Right ventricle myocardium superior (tissue), 1 donor: ENCODE measurements at regions not wholly inside any gene's neighbourhood (a gene's known extent, or its start where the extent isn't known, plus 50 kb on each side); places are given as distances from the start of the nearest gene placed in this dataset.

Experiments used
- ATAC-seq: fragments of 200-7000 bp; cut with Tn5 transposase; one replicate; pipeline ENCODE4 v1.9.1; 2020; ENCODE audit warnings: mild to moderate bottlenecking; ENCODE audit not compliant: poor library complexity
- DNase-seq: peaks from one replicate; pipeline ENCODE4 v3.0.0-alpha.2; 2020
- intact Hi-C: fragments of 100-400 bp; cut with DNase I; formaldehyde crosslinking; loops from one replicate; pipeline ENCODE4 v1.11.2; 2022
- donor health status: DM: no; HTN: yes; CAD: no; lungs with severe emphysema.

DNA sequence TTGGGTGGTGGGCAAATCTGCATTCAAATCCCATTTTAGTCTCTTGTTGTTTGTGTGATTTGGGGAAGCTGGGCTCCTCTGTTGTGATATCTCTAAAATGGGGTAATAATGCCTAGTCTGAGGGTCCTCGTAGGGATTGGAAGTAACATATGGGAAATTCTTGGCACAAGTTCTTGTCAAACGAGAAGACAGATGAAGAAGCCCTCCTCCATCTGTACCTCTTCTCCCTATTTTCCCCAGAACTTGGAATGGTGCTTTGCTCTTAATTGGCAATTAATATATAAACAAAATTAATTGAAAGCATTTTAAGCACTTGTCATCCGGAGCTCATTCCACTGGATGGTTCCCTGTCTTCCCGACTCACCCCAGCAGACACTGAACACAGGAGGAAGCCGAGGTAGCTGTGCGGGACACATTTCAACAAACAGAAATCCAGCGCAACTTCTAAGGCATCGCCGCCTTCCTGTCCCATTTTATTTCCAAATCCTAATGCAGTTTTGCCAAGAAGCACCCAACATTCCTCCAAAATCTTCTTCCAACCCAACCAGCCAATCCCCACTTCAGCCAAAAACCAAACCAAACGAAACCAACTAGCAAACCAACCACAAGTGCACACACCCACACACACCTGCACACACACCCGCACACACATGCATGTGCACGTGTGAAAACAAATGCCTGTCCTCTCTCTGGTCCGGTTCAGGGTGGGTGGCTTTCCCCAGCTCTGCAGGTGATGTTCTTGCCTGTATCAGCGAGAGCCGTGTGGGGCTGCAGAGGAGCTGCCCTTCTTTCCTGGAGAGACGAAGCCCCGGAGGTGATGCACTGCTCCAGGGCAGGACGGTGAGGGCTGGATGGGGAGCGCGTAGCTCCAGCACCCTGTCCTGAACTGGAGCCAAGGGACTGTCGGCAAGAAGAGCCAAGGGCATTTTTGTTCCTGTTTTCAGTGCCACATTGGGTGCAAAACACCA, 100.8 kb upstream of the B3GAT1 start:
- DNase-seq (peak; percentile 20), ATAC-seq (no peak)
- intact Hi-C loops, result no loop called here

GRCh38 chr11:134512061-134512460, 100.0 kb upstream of the B3GAT1 start:
- no peak for ATAC-seq
- no peak for DNase-seq
- intact Hi-C loops, result no loop called here

DNA sequence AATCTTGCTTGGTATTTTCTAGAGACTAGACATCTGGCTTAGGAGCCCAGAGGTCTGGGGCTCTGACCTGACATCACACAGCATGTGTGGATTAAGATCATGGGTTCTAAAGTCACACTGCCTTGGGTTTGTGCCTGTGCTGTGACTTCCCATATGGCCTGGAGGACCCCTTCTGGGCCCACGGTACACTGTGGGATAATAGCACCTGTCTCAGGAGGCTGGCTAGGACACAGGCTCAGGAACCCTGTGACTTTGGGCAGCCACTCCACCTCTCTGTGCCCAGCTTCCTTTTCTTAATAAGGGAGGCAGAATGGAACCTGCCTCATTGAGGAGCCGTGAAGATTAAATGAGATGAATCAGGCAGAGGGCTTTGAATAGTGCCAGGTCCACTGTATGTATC, 99.2 kb upstream of the B3GAT1 start:
- ATAC-seq (no peak), DNase-seq (no peak)
- intact Hi-C loops, result no loop called here

GRCh38 chr11:134510233-134511040, 98.4 kb upstream of the B3GAT1 start:
- DNase-seq (no peak), ATAC-seq (no peak)
- intact Hi-C loops, result no loop called here

DNA sequence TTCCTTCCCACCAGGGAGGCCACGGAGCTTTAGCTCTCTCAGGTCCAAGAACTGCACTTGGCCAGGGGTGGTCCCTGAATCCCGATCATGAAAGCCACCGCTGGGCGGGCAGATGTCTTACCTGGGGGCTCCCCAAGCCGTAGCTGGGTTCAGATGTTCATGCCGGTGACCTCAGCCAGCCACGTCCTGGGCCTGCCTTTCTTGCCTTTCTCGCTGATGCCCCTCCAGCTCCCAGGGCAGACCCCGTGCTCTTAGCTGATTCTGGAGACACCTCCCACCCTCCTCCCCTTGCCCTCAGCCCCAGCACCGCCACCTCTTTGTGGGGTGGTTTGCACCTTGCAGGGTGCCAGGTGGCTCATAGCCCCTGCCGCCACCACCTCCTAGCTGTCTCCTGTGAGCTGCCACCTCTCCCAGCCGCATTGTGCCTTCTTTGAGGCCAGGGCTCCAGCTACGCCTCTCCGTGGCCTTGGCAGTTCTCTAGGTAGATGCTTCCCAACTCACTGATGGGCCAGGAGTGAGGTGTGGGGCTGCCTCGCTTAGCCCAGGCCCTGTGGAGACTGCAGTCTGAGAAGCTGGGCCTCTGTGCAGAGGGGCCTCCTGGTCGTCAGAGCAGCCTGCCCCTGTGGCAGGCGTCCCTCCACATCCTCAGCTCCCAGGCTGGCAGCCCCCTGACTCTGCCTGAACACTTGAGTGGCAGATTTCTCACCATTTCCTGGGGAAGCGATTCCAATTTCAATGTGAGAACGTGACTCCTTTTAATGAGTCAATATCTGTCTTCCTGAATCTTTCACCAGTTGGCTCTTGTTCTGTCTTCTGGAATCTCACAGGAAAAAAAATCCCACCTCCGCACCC, 97.6 kb upstream of the B3GAT1 start:
- ATAC-seq (no peak), DNase-seq (no peak)
- intact Hi-C loops, result no loop called here

DNA sequence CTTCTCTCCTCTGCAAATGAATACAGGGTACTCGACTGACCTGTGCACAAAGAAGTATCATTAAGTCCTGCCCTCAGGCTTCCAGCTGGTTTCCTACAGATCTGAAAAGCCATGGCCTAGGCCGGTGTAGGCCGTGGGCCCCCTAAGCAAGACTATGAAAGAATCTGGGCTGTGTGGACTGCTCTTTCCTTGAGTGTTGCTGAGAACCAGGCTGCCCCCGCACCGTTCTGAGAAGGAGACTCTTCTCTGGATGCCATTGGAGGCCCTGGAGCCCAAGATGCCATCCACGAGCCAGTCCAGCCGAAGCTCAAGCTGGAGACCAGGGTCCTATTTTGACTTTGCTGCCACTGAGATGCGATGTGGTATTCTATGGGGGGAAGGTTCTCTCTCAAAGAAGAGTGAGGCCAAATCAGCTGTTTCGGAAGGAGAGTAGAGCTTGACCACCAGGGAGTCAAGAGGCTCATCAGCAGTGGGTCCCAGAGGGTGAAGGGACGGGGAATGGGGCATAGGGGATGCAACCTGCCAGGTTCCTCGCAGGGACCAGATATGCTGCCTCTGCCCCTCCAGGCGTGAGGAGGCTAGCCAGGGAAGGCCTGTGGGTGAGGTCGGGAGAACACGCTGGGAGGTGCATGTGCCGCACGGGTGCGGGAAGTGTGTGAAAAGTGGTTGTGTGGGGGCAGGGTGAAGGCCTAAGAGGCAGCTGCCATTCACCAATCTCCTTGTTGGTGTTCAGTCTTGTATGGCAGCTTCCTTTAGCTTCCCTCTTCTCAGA, 96.4 kb upstream of the B3GAT1 start:
- ATAC-seq, result no peak
- intact Hi-C loops, result no loop called here
- DNase-seq, result no peak

- intact Hi-C loops, result no loop called here
- DNase-seq (no peak), ATAC-seq (no peak)
These were observed 94.0 kb upstream of the B3GAT1 start for GRCh38 chr11:134506046-134506445.

DNA sequence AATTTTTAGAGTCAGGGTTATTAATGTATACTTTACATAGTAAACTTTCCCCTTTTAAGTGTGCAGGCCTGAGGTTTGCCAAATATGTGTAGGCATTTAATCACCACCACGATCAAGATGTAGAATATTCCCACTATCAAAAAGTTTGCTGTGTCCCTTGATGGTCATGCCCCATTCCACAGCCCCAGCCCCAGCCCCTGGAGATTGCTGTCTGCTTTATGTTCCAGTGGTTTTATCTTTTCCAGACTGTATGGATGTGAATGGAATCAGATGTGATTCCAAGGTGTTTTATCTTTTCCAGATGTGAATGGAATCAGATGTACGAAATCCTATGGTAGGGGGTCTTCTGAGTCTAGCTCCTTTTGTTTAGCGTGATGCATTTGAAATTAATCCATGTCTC, 93.1 kb upstream of the B3GAT1 start:
- intact Hi-C loops, result no loop called here
- no peak for ATAC-seq
- DNase-seq, result no peak

DNA sequence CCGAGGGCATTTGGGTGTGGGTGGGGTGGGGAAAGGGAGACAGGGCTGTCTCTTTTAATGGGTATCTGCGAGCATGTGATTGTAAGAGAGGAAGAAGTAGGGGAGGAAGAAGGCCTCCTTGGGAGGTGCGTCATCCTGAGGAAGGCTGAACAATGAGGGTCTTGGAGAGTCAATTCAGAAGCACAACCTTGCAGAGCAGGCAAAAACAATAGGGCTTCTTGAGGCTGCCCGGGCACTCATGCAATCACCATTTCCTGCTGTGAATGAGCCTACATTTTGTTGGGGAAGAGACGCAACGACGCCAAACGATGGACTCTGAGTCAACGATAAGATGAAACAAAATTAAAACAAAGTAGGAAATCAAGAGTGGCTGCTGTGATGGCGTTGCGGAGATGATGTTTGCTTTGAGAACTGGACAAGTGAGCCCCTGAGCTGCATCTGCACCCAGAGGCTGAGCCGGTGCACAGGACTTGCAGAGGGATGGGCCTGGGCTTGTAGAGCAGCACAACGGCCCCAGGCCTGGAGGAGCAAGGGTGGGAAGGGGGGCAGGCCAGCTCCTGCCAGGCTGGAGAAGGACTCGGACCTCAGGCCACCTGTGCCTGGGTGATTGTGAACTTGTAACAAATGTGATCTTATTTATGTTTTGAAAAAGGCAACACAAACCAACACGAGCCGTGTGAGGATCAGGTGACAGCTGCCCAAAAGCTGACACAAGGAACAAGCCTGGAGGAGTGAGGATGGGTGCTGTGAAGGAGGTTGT, 92.3 kb upstream of the B3GAT1 start:
- no peak for DNase-seq
- intact Hi-C loops, result no loop called here
- ATAC-seq, result no peak

DNA sequence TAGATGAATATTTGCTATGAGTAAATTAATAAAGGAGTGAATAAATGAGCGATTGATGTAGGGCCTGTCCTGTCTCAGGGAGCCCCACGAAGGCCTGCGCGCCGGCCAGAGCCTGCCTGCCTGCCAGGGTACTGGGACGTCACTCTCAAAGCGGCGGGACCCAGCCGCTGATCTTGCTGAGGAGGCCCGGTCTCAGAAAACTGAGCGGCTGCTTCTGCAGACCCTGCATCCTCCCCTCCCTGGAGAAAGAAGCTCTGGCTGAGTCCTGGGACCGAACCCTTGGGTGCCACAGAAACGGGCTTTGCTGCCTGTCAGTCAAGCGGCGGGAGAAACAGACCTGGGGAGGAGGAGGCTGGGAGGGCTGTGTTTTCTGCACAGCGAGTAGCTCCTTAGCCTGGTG, 91.6 kb upstream of the B3GAT1 start:
- intact Hi-C loops, result no loop called here
- ATAC-seq, result no peak
- no peak for DNase-seq

DNA sequence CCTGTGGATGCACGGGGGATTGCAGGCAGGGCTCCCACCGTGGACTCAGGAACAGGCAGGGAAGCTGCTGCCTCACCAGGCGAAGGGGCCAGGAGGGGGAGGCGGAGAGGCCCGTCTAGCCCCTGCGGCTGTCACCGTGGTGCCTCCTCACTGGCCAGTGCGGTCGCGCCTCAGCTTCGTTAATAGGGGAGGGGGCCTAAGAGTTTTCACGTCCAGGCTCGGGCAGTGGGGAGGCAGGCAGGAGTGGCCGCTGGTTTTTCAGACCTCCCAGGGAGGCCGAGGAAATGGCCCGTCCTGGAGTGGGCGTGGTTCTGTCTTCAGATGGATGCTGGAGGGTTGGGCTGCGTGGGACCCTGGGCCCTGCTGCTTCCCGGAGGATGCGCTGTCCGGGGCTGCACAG, 91.1 kb upstream of the B3GAT1 start:
- intact Hi-C loops, result no loop called here
- ATAC-seq (no peak), DNase-seq (no peak)

- DNase-seq (no peak), ATAC-seq (no peak)
- intact Hi-C loops, result no loop called here
These were observed 90.1 kb upstream of the B3GAT1 start for GRCh38 chr11:134502153-134502550.

GRCh38 chr11:134501406-134502152, 89.5 kb upstream of the B3GAT1 start:
- intact Hi-C loops, result no loop called here
- DNase-seq (no peak), ATAC-seq (no peak)

DNA sequence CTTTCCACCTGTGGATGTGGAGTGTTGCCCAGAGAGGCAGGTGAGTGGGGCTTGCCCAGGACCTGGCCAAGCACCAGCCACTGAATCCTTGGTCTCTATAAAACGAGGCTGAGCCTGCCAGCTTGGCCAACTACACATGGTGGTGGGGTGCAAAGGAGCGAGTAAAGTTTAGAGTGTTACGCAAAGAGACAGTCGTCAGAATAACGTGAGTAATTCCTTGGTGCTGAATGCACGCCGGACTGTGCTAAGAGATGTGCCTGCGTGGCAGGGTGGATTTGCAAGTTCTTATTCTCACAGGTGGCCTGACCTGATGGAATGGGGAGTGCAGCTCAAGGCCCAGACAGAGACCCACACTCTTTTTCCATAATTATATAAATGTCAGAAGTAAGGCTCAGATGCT, 88.6 kb upstream of the B3GAT1 start:
- intact Hi-C loops, result no loop called here
- ATAC-seq, result no peak
- no peak for DNase-seq

DNA sequence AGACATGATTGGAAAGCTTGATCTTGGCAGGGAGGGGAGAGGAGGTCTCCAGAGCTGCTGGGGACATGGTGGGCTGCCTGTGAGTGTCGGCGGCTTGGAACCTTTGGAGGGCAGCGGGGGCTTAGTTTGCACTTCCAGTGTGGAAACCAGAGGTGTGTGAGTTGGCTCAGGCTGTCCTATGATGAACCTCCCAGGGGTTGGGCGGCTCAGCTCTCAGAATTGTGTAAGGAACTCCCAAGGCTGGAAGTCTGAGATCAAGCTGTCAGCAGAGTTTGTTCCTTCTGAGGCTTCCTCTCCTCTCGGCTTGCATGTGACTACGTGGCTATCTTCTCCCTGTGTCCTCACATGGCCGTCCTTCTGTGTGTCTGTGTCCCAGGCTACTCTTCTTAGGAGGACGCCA, 87.9 kb upstream of the B3GAT1 start:
- DNase-seq, result no peak
- intact Hi-C loops, result no loop called here
- no peak for ATAC-seq

- intact Hi-C loops, result no loop called here
- ATAC-seq (peak; percentile 62), DNase-seq (no peak)
These were observed 86.5 kb upstream of the B3GAT1 start for GRCh38 chr11:134498326-134499139.
